Endothelial cell of umbilical vein (primary cell): ENCODE measurements at regions not wholly inside any gene's neighbourhood (a gene's known extent, or its start where the extent isn't known, plus 50 kb on each side); places are given as distances from the start of the nearest gene placed in this dataset.

Experiments used
- BruUV-seq: library from RNA; stranded (reverse); fragments of 400-500 nt; replicated peaks from 2 replicates; lab custom pipeline; 2021; lab: Mats Ljungman, UMichigan
- CTCF ChIA-PET: fragments of 300-600, 350-600 bp; sonication (Branson Sonifier 250); formaldehyde crosslinking; loops from one replicate; lab custom pipeline; 2021; ENCODE audit warnings: antibody characterized with exemption, inconsistent platforms; lab: Charles Lee
- POLR2A ChIA-PET: fragments of 300-600, 350-600 bp; sonication (Branson Sonifier 250); formaldehyde crosslinking; loops from one replicate; lab custom pipeline; 2021; ENCODE audit warnings: antibody characterized with exemption, inconsistent platforms; lab: Charles Lee
- DNase-seq: peaks from one replicate; pipeline ENCODE4 v3.0.0-alpha.2; 2011; ENCODE audit warnings: low read depth, low spot score
- FAIRE-seq: peaks from 2 replicates; lab custom pipeline; 2011; peaks lifted over from hg19 to GRCh38; lab: Jason Lieb, UNC
- H2AFZ ChIP-seq: 2 replicates; pipeline ENCODE4 v1.6.0; 2012; ENCODE audit warnings: low read depth, low read length, control low read depth, inconsistent platforms
- H3K27ac ChIP-seq: 2 replicates; pipeline ENCODE4 v1.5.1; 2011; ENCODE audit warnings: low read depth, mild to moderate bottlenecking, control low read depth, low read length, moderate library complexity; ENCODE audit not compliant: insufficient read depth
- H3K27me3 ChIP-seq, 2 experiments: 2 replicates each; pipeline versions ENCODE4 v1.6.0 to v1.6.1; 2011; ENCODE audit warnings: low read length in 2 of 2, mixed read lengths in 1 of 2; ENCODE audit not compliant: control insufficient read depth in 2 of 2, insufficient read depth in 2 of 2
- H3K36me3 ChIP-seq, 2 experiments: 2 replicates in 1 of 2; 3 replicates in 1 of 2; pipeline ENCODE4 v1.5.1; 2011; ENCODE audit warnings: low read length in 2 of 2, mild to moderate bottlenecking in 1 of 2, moderate library complexity in 1 of 2; ENCODE audit not compliant: control insufficient read depth in 2 of 2, insufficient read depth in 2 of 2; ENCODE audit errors: extremely low read depth in 1 of 2
- H3K4me1 ChIP-seq: 3 replicates; pipeline ENCODE4 v1.5.1; 2011; ENCODE audit warnings: mild to moderate bottlenecking, low read length; ENCODE audit not compliant: control insufficient read depth, insufficient read depth; ENCODE audit errors: extremely low read depth
- H3K4me2 ChIP-seq: 2 replicates; pipeline ENCODE4 v1.6.1; 2011; ENCODE audit warnings: low read length, control low read depth, mixed read lengths; ENCODE audit not compliant: insufficient read depth
- H3K4me3 ChIP-seq, 3 experiments: fragments of 200-600 bp in 1 of 3; sonication (generic), shearing (Covaris generic) in 1 of 3; replicated peaks in 1 of 3; 2 replicates each; pipeline ENCODE4 v1.5.1; 2011 to 2016; ENCODE audit warnings: control low read depth in 3 of 3, low read length in 3 of 3, mild to moderate bottlenecking in 2 of 3, inconsistent platforms in 1 of 3, low read depth in 1 of 3, moderate library complexity in 1 of 3; ENCODE audit not compliant: insufficient read depth in 1 of 3
- H3K79me2 ChIP-seq: 2 replicates; pipeline ENCODE4 v1.6.0; 2012; ENCODE audit warnings: low read length, inconsistent platforms; ENCODE audit not compliant: control insufficient read depth, insufficient read depth
- H3K9ac ChIP-seq: replicated peaks from 2 replicates; pipeline ENCODE3; 2011; ENCODE audit warnings: low read length, control low read depth; ENCODE audit not compliant: insufficient read depth; ENCODE audit errors: extremely low read depth
- H3K9me1 ChIP-seq: replicated peaks from 3 replicates; pipeline ENCODE4 v1.6.0; 2011; ENCODE audit warnings: mild to moderate bottlenecking, low read length; ENCODE audit not compliant: control insufficient read depth, insufficient read depth; ENCODE audit errors: extremely low read depth
- H3K9me3 ChIP-seq: replicated peaks from 2 replicates; pipeline ENCODE4 v1.5.1; 2012; ENCODE audit warnings: low read length, inconsistent platforms; ENCODE audit not compliant: control insufficient read depth, insufficient read depth
- H4K20me1 ChIP-seq: replicated peaks from 2 replicates; pipeline ENCODE3; 2011; ENCODE audit warnings: mild to moderate bottlenecking, low read length; ENCODE audit not compliant: control insufficient read depth, insufficient read depth; ENCODE audit errors: extremely low read depth
- CTCF ChIP-seq, 2 donors: IDR thresholded peaks; 1 replicate in 1 of 2; 2 replicates in 1 of 2; pipeline ENCODE4 v1.5.1; 2011; ENCODE audit warnings: low read length in 2 of 2, mild to moderate bottlenecking in 2 of 2, moderate library complexity in 2 of 2, control low read depth in 1 of 2, inconsistent platforms in 1 of 2, low read depth in 1 of 2; ENCODE audit not compliant: insufficient read depth in 1 of 2; ENCODE audit errors: extremely low read depth in 1 of 2
- EZH2 ChIP-seq: IDR thresholded peaks from 2 replicates; pipeline ENCODE4 v1.6.1; 2012; ENCODE audit warnings: borderline replicate concordance, low read depth, mild to moderate bottlenecking, moderate library complexity, low read length, inconsistent platforms; ENCODE audit not compliant: severe bottlenecking
- FOS ChIP-seq: IDR thresholded peaks from 2 replicates; pipeline ENCODE4 v1.6.1; 2011; ENCODE audit warnings: mild to moderate bottlenecking, low read length, moderate library complexity, borderline replicate concordance; ENCODE audit not compliant: insufficient read depth
- GATA2 ChIP-seq: IDR thresholded peaks from 2 replicates; pipeline ENCODE4 v1.7.0; 2011; ENCODE audit warnings: low read depth, mild to moderate bottlenecking, moderate library complexity, mixed read lengths, low read length; ENCODE audit not compliant: insufficient read length, insufficient read depth
- JUN ChIP-seq: IDR thresholded peaks from 2 replicates; pipeline ENCODE4 v1.6.1; 2011; ENCODE audit warnings: borderline replicate concordance, low read depth; ENCODE audit not compliant: insufficient read length, insufficient read depth
- MAX ChIP-seq: IDR thresholded peaks from 2 replicates; pipeline ENCODE4 v1.6.1; 2011; ENCODE audit not compliant: insufficient read depth, insufficient read length
- MYC ChIP-seq: IDR thresholded peaks from one replicate; pipeline ENCODE4 v1.6.1; 2011; ENCODE audit warnings: mild to moderate bottlenecking, low read depth, low read length
- POLR2A ChIP-seq: IDR thresholded peaks from 2 replicates; pipeline ENCODE4 v1.6.1; 2012; ENCODE audit warnings: low read depth, mild to moderate bottlenecking, control low read depth, low read length
- POLR2AphosphoS5 ChIP-seq: IDR thresholded peaks from 2 replicates; pipeline ENCODE4 v1.6.1; 2012; ENCODE audit warnings: low read depth, mild to moderate bottlenecking, control low read depth, low read length, moderate library complexity; ENCODE audit not compliant: insufficient read depth
- dilution Hi-C: fragments of 300-500 bp; cut with MboI; formaldehyde crosslinking; loops from one replicate; pipeline ENCODE4 v1.15.0; 2019; ENCODE audit warnings: low sequenced_read_pairs; ENCODE audit not compliant: extremely low pct_ligation_motif_present
- intact Hi-C: fragments of 100-400 bp; cut with micrococcal nuclease; formaldehyde crosslinking; loops from one replicate; pipeline ENCODE4 v1.10.0; 2022

DNA sequence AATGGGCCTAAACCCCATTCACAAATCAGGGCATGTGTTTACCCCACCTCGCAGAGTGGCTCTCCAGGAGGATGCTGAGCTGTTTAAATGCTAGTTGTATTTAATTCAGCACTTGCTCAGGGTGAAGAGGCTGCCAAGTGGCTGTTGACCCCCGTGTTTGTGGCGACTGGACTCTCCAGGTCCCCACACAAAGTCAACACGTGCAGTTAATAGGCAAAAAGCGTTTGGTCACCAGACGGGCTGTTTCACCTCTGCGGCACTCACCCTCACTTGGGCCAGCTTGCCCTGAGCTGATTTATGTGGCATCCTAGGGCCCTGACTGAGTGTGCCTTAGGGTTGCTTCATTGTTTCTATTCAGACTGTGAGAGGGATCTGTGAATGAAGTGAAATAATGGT lies 152.3 kb downstream of the GAS1 start:
- Histone ChIP-seq H3K79me2 (no peaks in the 10 kb centered on the region), H3K27me3 (no peaks in the 10 kb centered on the region), H2AFZ (no peak overlapping the region), H4K20me1 (no peaks in the 10 kb centered on the region), H3K9me3 (no peaks in the 10 kb centered on the region), H3K9ac (no peak overlapping the region), H3K4me2 (no peak overlapping the region), H3K4me1 (no peaks in the 10 kb centered on the region), H3K4me3 (no peak overlapping the region), H3K36me3 (no peaks in the 10 kb centered on the region), H3K27ac (no peak overlapping the region), H3K9me1 (no peaks in the 10 kb centered on the region)
- dilution Hi-C loops (no loop called here), intact Hi-C loops (no loop called here)
- ChIA-PET POLR2A (no interaction called here), CTCF (no interaction called here)
- no TSS peak for BruUV-seq
- TF ChIP-seq POLR2A = no peak
- no peak for TF ChIP-seq EZH2
- no peak for TF ChIP-seq JUN
- no peak for TF ChIP-seq MYC
- no peak for TF ChIP-seq POLR2AphosphoS5
- TF ChIP-seq GATA2 = no peak
- no peak for TF ChIP-seq CTCF (IDR thresholded peaks at IDR 0.05; ENCODE audit: extremely low read depth in 1 of 2, insufficient read depth in 1 of 2, low read depth in 1 of 2, low read length in 2 of 2)
- TF ChIP-seq MAX = no peak
- TF ChIP-seq FOS = no peak
- FAIRE-seq (no peak), DNase-seq (no peak)
